ENCODE measurements at regions not wholly inside any gene's neighbourhood (a gene's known extent, or its start where the extent isn't known, plus 50 kb on each side); places are given as distances from the start of the nearest gene placed in this dataset.

DNA sequence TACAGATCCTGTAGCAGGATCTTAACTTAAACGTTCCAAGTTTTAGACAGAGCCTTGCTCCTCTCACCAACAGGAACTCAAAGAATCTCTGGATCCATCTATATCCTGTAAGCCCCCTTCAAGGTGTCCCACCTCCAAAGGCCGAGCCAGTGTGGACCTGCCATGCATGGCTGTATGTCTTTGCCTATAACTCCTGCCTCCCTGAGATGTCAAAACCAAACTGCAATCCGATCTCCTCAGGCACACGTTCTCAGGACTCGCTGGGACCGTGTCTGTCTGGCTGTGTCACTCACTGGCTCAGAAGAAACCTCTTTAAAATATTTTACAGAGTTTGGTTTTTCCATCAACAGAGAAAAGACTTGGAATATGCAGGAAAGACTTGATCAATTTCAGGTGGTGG is 51.4 kb upstream of the FAM20C start:
- Histone ChIP-seq H2BK5ac (ENCODE audit: low read depth, low read length, poor library complexity, severe bottlenecking) (no peak overlapping the region), H3K4me3 (ENCODE audit: insufficient read depth, low read depth, low read length) (no peak overlapping the region), H3K27ac (ENCODE audit: insufficient read depth, low read length) (no peak overlapping the region), H3K4me2 (ENCODE audit: low read depth, low read length) (no peak overlapping the region), H2BK20ac (ENCODE audit: low read depth, low read length) (no peak overlapping the region), H3K9ac (ENCODE audit: low read depth, low read length) (no peak overlapping the region), H2AFZ (replicated peaks; ENCODE audit: low read length, poor library complexity) (no peak overlapping the region), H3K14ac (replicated peaks; ENCODE audit: low read depth, low read length) (no peak overlapping the region), H2BK120ac (ENCODE audit: low read depth, low read length) (no peak overlapping the region), H3K79me1 (ENCODE audit: low read depth in 1 of 2, low read length in 2 of 2) (no peaks in the 10 kb centered on the region), H3K18ac (ENCODE audit: low read depth, low read length) (no peak overlapping the region), H3K9me3 (ENCODE audit: control insufficient read depth, insufficient read depth, low read length) (no peaks in the 10 kb centered on the region), H3K4ac (ENCODE audit: low read depth, low read length) (no peak overlapping the region), H4K20me1 (ENCODE audit: insufficient read depth, low read length) (no peaks in the 10 kb centered on the region), H4K8ac (ENCODE audit: low read depth in 2 of 2, low read length in 2 of 2) (no peak overlapping the region), H2AK5ac (ENCODE audit: low read depth, low read length) (no peak overlapping the region), H3K9me1 (ENCODE audit: insufficient read depth, low read length) (no peaks in the 10 kb centered on the region), H3K23ac (ENCODE audit: low read depth, low read length) (no peak overlapping the region), H3K27me3 (ENCODE audit: control insufficient read depth, insufficient read depth, low read length) (peaks cover 8% of the 10 kb centered on the region), H2BK15ac (ENCODE audit: low read depth, low read length) (no peak overlapping the region), H3K4me1 (ENCODE audit: control insufficient read depth, insufficient read depth, low read length) (no peaks in the 10 kb centered on the region), H2AK9ac (replicated peaks; ENCODE audit: low read depth, low read length, poor library complexity) (no peak overlapping the region), H3K36me3 (ENCODE audit: control insufficient read depth, insufficient read depth, low read length) (no peaks in the 10 kb centered on the region), H4K91ac (ENCODE audit: insufficient read depth, low read depth, low read length) (no peak overlapping the region), H4K5ac (ENCODE audit: low read depth, low read length) (no peak overlapping the region), H3K56ac (ENCODE audit: extremely low read depth, insufficient read depth, low read length) (no peak overlapping the region)
- ChIA-PET POLR2A (ENCODE audit: unreplicated experiment) (no interaction called here), CTCF (no interaction called here)
- dilution Hi-C loops (cut with HindIII; ENCODE audit: low sequenced_read_pairs, unreplicated experiment): no loop called here
- in situ Hi-C loops (cut with MboI; ENCODE audit: low sequenced_read_pairs): no loop called here
- 57% methylated on average over 1 of the region's 6 CpGs; no CpG with 5 or more reads in 1 of the 2 experiments for WGBS, 2 experiments (ENCODE audit: extremely low coverage in 2 of 2, insufficient read length in 1 of 2)
- BruUV-seq (replicated peaks): no TSS peak
- ATAC-seq (ENCODE audit: low read depth): no peak
- intact Hi-C loops (cut with micrococcal nuclease): no loop called here
- TF ChIP-seq NFE2L2 (IDR thresholded peaks at IDR 0.05; ENCODE audit: low read depth, low read length): no peak
- no peak for TF ChIP-seq CEBPB (IDR thresholded peaks at IDR 0.05; ENCODE audit: low read depth, low read length)
- TF ChIP-seq BHLHE40 (IDR thresholded peaks at IDR 0.05; ENCODE audit: low read depth, low read length): no peak
- TF ChIP-seq, protein P1, sequence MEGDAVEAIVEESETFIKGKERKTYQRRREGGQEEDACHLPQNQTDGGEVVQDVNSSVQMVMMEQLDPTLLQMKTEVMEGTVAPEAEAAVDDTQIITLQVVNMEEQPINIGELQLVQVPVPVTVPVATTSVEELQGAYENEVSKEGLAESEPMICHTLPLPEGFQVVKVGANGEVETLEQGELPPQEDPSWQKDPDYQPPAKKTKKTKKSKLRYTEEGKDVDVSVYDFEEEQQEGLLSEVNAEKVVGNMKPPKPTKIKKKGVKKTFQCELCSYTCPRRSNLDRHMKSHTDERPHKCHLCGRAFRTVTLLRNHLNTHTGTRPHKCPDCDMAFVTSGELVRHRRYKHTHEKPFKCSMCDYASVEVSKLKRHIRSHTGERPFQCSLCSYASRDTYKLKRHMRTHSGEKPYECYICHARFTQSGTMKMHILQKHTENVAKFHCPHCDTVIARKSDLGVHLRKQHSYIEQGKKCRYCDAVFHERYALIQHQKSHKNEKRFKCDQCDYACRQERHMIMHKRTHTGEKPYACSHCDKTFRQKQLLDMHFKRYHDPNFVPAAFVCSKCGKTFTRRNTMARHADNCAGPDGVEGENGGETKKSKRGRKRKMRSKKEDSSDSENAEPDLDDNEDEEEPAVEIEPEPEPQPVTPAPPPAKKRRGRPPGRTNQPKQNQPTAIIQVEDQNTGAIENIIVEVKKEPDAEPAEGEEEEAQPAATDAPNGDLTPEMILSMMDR (conservative IDR thresholded peaks at IDR 0.05; ENCODE audit: low read depth, low read length): no peak
- TF ChIP-seq RAD21 (IDR thresholded peaks at IDR 0.05; ENCODE audit: low read length): no peak
- no peak for TF ChIP-seq MXI1 (IDR thresholded peaks at IDR 0.05; ENCODE audit: borderline replicate concordance, low read depth, low read length)
- TF ChIP-seq POLR2A (IDR thresholded peaks at IDR 0.05; ENCODE audit: low read depth, low read length): no peak
- no peak for TF ChIP-seq RCOR1 (IDR thresholded peaks at IDR 0.05; ENCODE audit: insufficient replicate concordance, low read length)
- DNase-seq: no peak

All from IMR-90 (cell line).